Epithelial cell of proximal tubule (primary cell): ENCODE measurements at regions not wholly inside any gene's neighbourhood (a gene's known extent, or its start where the extent isn't known, plus 50 kb on each side); places are given as distances from the start of the nearest gene placed in this dataset.
"Not testable (repeated sequence)": the region's sequence is repeated elsewhere in the genome, so short reads cannot be mapped to it uniquely, and the experiment has no call there.

ENCODE experiments used
- DNase-seq: peaks from one replicate; pipeline ENCODE4 v3.0.0-alpha.2; 2011; ENCODE audit warnings: low read depth
- H3K4me3 ChIP-seq: 2 replicates; pipeline ENCODE4 v1.5.1; 2011; ENCODE audit warnings: low read depth, mild to moderate bottlenecking, low read length
- CTCF ChIP-seq: conservative IDR thresholded peaks from 2 replicates; pipeline ENCODE4 v1.5.1; 2012; ENCODE audit warnings: low read depth, mild to moderate bottlenecking, low read length

GRCh38 chr2:136715146-136715545 lies 50.2 kb upstream of the THSD7B start:
- no peak overlapping the region for H3K4me3 ChIP-seq
- no peak for TF ChIP-seq CTCF
- no peak for DNase-seq

GRCh38 chr2:136714452-136714951 lies 50.8 kb upstream of the THSD7B start:
- no peak for DNase-seq
- no peak overlapping the region for H3K4me3 ChIP-seq
- TF ChIP-seq CTCF: no peak

GRCh38 chr2:136713739-136714138 lies 51.6 kb upstream of the THSD7B start:
- TF ChIP-seq CTCF: no peak
- H3K4me3 ChIP-seq: no peak overlapping the region
- no peak for DNase-seq

DNA sequence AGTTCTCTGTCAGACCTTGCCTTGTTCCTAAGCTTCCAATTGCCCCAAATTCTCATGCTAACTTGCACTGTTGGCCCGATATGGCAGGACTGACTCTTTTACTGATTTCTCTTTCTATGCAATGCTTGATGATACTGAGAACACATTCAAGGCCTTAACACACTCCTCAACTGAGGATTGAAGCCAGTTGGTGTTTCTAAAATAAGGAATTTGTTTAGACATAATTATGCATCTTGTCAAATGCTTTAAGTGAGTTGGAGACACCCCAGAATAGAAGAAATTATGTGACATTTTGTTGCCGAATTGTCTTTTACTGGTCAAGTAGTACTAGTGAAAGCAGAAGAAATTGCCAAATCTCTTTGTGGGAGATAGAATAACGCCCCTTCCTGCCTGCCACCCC lies 60.0 kb upstream of the THSD7B start:
- no peak for TF ChIP-seq CTCF
- no peak for DNase-seq
- H3K4me3 ChIP-seq: no peak overlapping the region

DNA sequence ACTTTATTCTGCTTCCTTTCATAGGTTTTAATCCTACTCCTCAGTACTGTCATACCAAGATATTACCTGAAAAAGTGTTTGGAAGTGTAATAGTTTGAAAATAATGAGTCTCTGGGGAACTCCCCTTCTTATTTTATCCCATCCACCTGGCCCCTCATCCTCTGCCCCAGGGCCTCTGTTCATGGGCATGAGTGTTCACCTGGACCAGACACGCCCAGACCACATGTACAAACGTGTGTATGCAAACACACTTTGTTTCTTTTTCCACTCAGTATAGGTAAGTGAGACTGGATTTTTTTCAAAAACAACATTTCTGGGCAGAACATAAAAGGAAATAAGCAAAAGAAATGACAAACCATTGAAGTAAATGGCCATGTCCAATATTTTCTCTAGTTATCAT lies 62.1 kb upstream of the THSD7B start:
- no peak for DNase-seq
- TF ChIP-seq CTCF: no peak
- H3K4me3 ChIP-seq: no peak overlapping the region

DNA sequence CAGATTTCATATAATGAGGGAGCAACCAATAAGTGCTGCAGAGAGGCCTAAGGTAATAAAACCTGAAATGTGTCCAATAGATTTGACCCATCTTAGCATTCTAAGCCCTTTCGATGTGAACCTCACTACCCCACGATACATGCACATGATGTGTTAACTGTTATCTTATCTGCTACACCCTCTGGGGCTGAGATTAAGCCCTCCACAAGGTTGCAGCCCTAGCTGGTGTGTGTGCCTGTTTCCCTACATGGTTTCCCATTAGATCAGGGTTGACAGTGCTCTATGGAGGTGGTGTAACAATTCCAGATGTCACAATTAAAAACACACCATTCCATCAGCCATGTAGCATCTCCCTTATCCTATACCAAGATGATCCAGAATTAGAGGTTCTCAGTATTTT lies 68.9 kb upstream of the THSD7B start:
- no peak overlapping the region for H3K4me3 ChIP-seq
- TF ChIP-seq CTCF: no peak

DNA sequence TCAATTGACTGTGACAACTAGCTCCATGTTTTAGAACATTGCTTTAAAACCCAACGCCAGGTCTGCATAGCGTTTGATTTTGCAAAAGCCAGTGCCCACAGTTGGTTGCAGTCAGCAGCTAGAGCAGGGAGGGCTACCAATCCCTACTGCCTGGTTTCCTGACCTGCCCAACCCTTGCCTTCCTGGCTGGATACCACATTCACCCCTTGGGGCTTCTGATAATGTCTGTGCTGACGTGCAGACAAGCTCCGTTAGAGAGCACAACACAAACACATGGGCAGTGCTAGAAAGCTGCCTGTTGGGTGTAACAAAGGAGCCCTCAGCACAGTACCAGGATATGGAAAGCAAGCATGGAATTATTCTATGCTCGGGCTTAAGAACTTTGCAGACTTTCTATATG lies 71.4 kb upstream of the THSD7B start:
- H3K4me3 ChIP-seq: no peak overlapping the region
- no peak for DNase-seq
- no peak for TF ChIP-seq CTCF

More for the DNA sequence above, 68.9 kb upstream of the THSD7B start:
- no peak for DNase-seq

DNA sequence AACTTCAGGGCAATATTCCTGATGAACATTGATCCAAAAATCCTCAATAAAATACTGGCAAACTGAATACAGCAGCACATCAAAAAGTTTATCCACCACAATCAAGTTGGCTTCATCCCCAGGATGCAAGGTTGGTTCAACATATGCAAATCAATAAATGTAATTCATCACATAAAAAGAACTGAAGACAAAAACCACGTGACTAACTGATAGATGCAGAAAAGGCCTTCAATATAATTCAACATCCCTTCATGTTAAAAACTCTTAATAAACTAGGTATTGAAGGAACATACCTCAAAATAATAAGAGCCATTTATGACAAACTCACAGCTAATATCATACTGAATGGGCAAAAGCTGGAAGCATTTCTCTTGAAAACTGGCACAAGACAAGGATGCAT lies 85.3 kb upstream of the THSD7B start:
- not testable (repeated sequence) for H3K4me3 ChIP-seq, DNase-seq
